ENCODE measurements at regions not wholly inside any gene's neighbourhood (a gene's known extent, or its start where the extent isn't known, plus 50 kb on each side); places are given as distances from the start of the nearest gene placed in this dataset.

GRCh38 chr15:98420837-98421236 is 227.5 kb upstream of the IGF1R start:
- no peak overlapping the region for H2AFZ ChIP-seq
- no peaks in the 10 kb centered on the region for H3K9me3 ChIP-seq (ENCODE audit: insufficient read depth, low read depth)
- BruUV-seq (replicated peaks) = no TSS peak
- ChIA-PET POLR2A (ENCODE audit: unreplicated experiment) (no interaction called here), CTCF (interaction anchor here (1.3 kb wide), 1 partner anchor 109 kb away, joined by 3 read pairs; no protein-coding TSS in a partner anchor)
- H3K79me2 ChIP-seq (ENCODE audit: low read depth) = no peaks in the 10 kb centered on the region
- peaks cover 80% of the 10 kb centered on the region for H3K27me3 ChIP-seq (ENCODE audit: insufficient read depth, low read depth)
- no peak overlapping the region for H3K4me3 ChIP-seq
- no peak for TF ChIP-seq EZH2 (IDR thresholded peaks at IDR 0.05; ENCODE audit: low read depth)
- TF ChIP-seq, protein P1, sequence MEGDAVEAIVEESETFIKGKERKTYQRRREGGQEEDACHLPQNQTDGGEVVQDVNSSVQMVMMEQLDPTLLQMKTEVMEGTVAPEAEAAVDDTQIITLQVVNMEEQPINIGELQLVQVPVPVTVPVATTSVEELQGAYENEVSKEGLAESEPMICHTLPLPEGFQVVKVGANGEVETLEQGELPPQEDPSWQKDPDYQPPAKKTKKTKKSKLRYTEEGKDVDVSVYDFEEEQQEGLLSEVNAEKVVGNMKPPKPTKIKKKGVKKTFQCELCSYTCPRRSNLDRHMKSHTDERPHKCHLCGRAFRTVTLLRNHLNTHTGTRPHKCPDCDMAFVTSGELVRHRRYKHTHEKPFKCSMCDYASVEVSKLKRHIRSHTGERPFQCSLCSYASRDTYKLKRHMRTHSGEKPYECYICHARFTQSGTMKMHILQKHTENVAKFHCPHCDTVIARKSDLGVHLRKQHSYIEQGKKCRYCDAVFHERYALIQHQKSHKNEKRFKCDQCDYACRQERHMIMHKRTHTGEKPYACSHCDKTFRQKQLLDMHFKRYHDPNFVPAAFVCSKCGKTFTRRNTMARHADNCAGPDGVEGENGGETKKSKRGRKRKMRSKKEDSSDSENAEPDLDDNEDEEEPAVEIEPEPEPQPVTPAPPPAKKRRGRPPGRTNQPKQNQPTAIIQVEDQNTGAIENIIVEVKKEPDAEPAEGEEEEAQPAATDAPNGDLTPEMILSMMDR (conservative IDR thresholded peaks at IDR 0.05) = no peak
- H3F3A ChIP-seq (ENCODE audit: insufficient read depth, low read depth) = no peaks in the 10 kb centered on the region
- no peaks in the 10 kb centered on the region for H4K20me1 ChIP-seq (ENCODE audit: insufficient read depth)
- no peaks in the 10 kb centered on the region for H3K4me1 ChIP-seq (replicated peaks; ENCODE audit: insufficient read depth)
- no peaks in the 10 kb centered on the region for H3K9me2 ChIP-seq (ENCODE audit: insufficient read depth)
- DNase-seq = no peak
- H3K36me3 ChIP-seq (ENCODE audit: low read depth) = no peaks in the 10 kb centered on the region
- H3K4me2 ChIP-seq = 0 out of 2 replicates have a peak overlapping the region, but pooled peaks have one; percentile 7
- no peak overlapping the region for H3K27ac ChIP-seq
- intact Hi-C loops (cut with micrococcal nuclease; ENCODE audit: unreplicated experiment) = loop anchor here (5.0 kb wide), 1 partner anchor 514 kb away; no protein-coding TSS in a partner anchor

GRCh38 chr15:98421419-98422129 is 226.8 kb upstream of the IGF1R start:
- BruUV-seq (replicated peaks) = no TSS peak

DNA sequence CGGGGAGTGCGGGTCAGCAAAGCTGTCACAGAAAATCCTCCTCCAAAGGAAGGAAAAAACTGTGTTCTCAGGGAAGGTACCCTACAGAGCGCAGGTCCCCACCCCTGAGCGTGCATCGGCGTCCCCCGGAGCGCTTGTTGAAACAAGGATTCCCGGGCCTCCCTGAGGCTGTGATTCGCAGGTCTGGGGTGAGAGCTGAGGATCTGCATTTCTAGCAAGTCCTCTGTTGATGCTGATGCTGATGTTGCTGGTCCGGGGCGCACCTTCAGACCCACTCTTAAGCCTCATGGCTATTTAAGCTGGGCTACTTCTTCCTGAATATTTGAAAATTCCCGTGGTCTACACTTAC is 226.2 kb upstream of the IGF1R start:
- Histone ChIP-seq H3K9me3 (ENCODE audit: insufficient read depth, low read depth) (no peaks in the 10 kb centered on the region), H3K4me2 (no peak overlapping the region), H3K4me3 (no peak overlapping the region), H3K79me2 (ENCODE audit: low read depth) (no peaks in the 10 kb centered on the region), H4K20me1 (ENCODE audit: insufficient read depth) (no peaks in the 10 kb centered on the region), H3K27ac (no peak overlapping the region), H3K4me1 (replicated peaks; ENCODE audit: insufficient read depth) (no peaks in the 10 kb centered on the region), H3K36me3 (ENCODE audit: low read depth) (no peaks in the 10 kb centered on the region), H3K27me3 (ENCODE audit: insufficient read depth, low read depth) (peaks cover 80% of the 10 kb centered on the region), H2AFZ (no peak overlapping the region), H3F3A (ENCODE audit: insufficient read depth, low read depth) (no peaks in the 10 kb centered on the region), H3K9me2 (ENCODE audit: insufficient read depth) (no peaks in the 10 kb centered on the region)
- ChIA-PET CTCF (no interaction called here), POLR2A (ENCODE audit: unreplicated experiment) (no interaction called here)
- BruUV-seq (replicated peaks) = no TSS peak
- intact Hi-C loops (cut with micrococcal nuclease; ENCODE audit: unreplicated experiment) = loop anchor here (5.0 kb wide), 1 partner anchor 515 kb away; no protein-coding TSS in a partner anchor
- TF ChIP-seq EZH2 (IDR thresholded peaks at IDR 0.05; ENCODE audit: low read depth) = no peak
- TF ChIP-seq, protein P1 (conservative IDR thresholded peaks at IDR 0.05) = no peak
- DNase-seq = no peak

More at GRCh38 chr15:98421419-98422129, 226.8 kb upstream of the IGF1R start:
- Histone ChIP-seq H3K79me2 (ENCODE audit: low read depth) (no peaks in the 10 kb centered on the region), H3K27me3 (ENCODE audit: insufficient read depth, low read depth) (peaks cover 79% of the 10 kb centered on the region), H3K9me3 (ENCODE audit: insufficient read depth, low read depth) (no peaks in the 10 kb centered on the region), H3K36me3 (ENCODE audit: low read depth) (no peaks in the 10 kb centered on the region), H3K4me1 (replicated peaks; ENCODE audit: insufficient read depth) (no peaks in the 10 kb centered on the region), H3K4me2 (peak overlapping the region; percentile 12; the same call in 1 of the 2 replicates), H4K20me1 (ENCODE audit: insufficient read depth) (no peaks in the 10 kb centered on the region), H3K9me2 (ENCODE audit: insufficient read depth) (no peaks in the 10 kb centered on the region), H3K4me3 (no peak overlapping the region), H3F3A (ENCODE audit: insufficient read depth, low read depth) (no peaks in the 10 kb centered on the region), H3K27ac (no peak overlapping the region), H2AFZ (no peak overlapping the region)
- intact Hi-C loops (cut with micrococcal nuclease; ENCODE audit: unreplicated experiment) = loop anchor here (5.0 kb wide), 1 partner anchor 514 kb away; no protein-coding TSS in a partner anchor
- CTCF ChIA-PET = interaction anchor here (1.3 kb wide), 1 partner anchor 110 kb away, joined by 3 read pairs; no protein-coding TSS in a partner anchor
- DNase-seq = peak in 1 of 2 experiments; percentile 55
- TF ChIP-seq, protein P1 (conservative IDR thresholded peaks at IDR 0.05) = peak; percentile 96
- TF ChIP-seq EZH2 (IDR thresholded peaks at IDR 0.05; ENCODE audit: low read depth) = no peak
- POLR2A ChIA-PET (ENCODE audit: unreplicated experiment) = no interaction called here
